ENCODE measurements at regions not wholly inside any gene's neighbourhood (a gene's known extent, or its start where the extent isn't known, plus 50 kb on each side); places are given as distances from the start of the nearest gene placed in this dataset.

DNA sequence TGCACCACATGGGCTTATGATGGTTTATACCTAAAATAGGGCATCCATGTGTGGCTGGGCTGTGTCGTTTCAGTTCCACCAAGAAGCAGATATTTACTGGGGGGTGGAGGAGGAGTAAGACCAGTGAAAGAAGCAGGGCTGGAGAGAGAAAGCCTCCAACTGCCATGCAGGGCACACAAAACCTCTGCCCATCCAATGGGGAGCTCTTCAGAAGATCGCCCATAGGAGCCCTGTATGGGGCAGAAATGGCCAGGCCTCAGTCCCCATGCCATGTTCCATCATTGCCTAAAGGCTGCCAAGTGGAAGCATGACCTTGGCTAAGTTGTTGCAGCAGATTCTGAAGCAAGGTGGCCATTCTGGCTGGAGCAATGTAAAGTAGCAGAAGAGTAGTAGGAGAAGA is 277.0 kb downstream of the MEX3B start:
- TF ChIP-seq ZFX (IDR thresholded peaks at IDR 0.05), result no peak
- TF ChIP-seq, protein P1, sequence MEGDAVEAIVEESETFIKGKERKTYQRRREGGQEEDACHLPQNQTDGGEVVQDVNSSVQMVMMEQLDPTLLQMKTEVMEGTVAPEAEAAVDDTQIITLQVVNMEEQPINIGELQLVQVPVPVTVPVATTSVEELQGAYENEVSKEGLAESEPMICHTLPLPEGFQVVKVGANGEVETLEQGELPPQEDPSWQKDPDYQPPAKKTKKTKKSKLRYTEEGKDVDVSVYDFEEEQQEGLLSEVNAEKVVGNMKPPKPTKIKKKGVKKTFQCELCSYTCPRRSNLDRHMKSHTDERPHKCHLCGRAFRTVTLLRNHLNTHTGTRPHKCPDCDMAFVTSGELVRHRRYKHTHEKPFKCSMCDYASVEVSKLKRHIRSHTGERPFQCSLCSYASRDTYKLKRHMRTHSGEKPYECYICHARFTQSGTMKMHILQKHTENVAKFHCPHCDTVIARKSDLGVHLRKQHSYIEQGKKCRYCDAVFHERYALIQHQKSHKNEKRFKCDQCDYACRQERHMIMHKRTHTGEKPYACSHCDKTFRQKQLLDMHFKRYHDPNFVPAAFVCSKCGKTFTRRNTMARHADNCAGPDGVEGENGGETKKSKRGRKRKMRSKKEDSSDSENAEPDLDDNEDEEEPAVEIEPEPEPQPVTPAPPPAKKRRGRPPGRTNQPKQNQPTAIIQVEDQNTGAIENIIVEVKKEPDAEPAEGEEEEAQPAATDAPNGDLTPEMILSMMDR (conservative IDR thresholded peaks at IDR 0.05), result no peak
- H3K27ac ChIP-seq, result no peak overlapping the region

GRCh38 chr15:81766829-81767475 is 278.9 kb downstream of the MEX3B start:
- TF ChIP-seq ZFX (IDR thresholded peaks at IDR 0.05), result no peak
- TF ChIP-seq, protein P1 (conservative IDR thresholded peaks at IDR 0.05), result no peak
- no peak overlapping the region for H3K27ac ChIP-seq

DNA sequence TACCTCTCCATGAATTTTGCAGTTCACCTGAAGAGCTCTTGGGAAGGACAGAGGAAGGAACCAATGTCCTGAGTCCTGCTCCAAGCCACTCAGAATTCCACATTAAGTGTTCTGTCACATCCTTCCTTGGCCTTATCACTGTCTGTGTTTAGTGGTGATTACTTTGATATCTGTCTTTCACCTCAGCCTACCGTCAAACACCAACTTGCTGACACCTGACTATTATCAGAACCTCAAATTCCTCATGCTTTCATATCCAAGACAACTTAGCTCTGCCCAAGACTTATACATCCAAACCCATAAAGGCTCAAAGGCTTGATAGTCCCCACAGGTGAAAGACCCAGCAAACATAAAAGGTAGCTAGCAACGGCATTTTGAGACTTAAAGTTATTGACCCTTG is 280.0 kb downstream of the MEX3B start:
- TF ChIP-seq, protein P1 (conservative IDR thresholded peaks at IDR 0.05), result no peak
- no peak for TF ChIP-seq ZFX (IDR thresholded peaks at IDR 0.05)
- H3K27ac ChIP-seq, result no peak overlapping the region

- TF ChIP-seq ZFX (IDR thresholded peaks at IDR 0.05), result no peak
- TF ChIP-seq, protein P1 (conservative IDR thresholded peaks at IDR 0.05), result no peak
Observed at GRCh38 chr15:81763304-81763703, 282.5 kb downstream of the MEX3B start.

DNA sequence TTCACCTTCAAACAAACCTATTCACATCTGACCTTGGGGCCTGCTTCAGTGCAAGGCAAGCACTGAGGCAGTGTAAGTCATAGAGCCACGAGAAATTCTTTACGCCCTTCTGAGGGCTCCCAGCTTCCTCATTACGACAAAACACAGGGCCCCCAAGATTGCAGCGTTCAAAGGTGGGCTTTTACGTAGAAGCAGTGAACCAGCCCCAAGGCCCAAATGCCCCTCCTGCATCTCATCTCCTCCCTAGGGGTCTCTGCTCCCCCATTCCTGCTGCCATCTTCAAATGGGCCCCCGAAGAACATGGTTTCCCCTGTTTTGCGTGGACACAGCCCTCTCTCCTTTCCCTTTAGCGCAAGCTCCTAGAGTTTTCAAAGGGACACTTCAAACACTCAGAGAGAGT is 285.1 kb downstream of the MEX3B start:
- TF ChIP-seq, protein P1 (conservative IDR thresholded peaks at IDR 0.05), result no peak
- TF ChIP-seq ZFX (IDR thresholded peaks at IDR 0.05), result no peak
- H3K27ac ChIP-seq, result no peak overlapping the region

More at GRCh38 chr15:81763304-81763703, 282.5 kb downstream of the MEX3B start:
- H3K27ac ChIP-seq, result no peak overlapping the region

DNA sequence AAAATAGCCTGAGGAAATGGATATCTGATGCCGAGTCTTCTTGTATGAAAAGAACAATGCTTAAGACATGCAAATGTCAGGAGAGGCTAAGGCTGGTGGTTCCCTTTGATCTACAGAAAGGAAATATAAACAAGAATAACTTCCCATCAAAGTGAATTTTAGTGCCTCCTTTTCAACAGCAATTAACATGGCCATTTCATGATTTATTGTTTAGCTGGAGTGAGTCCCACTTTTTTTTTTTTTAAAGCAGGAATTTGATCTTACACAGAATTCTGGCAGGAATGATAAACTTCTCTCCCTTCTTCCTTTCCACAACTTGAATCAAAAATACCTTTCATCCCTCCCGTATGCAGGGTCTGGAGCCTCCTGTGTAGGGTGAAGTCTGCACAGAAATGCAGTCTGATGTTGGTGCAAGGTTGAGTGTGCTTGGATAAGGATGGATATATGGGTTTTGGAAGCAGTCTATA is 287.0 kb downstream of the MEX3B start:
- no peak overlapping the region for H3K27ac ChIP-seq
- TF ChIP-seq, protein P1 (conservative IDR thresholded peaks at IDR 0.05), result no peak
- TF ChIP-seq ZFX (IDR thresholded peaks at IDR 0.05), result no peak

DNA sequence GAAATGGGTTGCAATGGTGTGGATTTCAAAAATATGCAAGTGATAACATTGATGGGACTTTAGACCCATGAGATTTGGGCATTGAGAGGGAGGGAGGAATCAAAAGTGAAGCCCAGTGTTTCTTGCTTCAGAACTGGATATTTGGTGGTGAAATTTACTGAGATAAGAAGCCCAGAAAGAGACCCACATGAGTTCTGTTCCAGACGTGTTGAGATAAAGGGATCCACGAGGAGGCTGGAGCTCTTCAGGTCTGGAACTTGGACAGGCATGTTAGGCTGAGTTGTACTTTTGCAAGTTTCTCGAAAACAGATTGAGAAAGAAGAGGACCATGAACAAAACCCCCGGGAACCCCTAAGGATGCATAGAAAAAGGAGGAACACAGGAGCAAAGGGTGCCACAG is 290.2 kb downstream of the MEX3B start:
- no peak overlapping the region for H3K27ac ChIP-seq
- TF ChIP-seq, protein P1 (conservative IDR thresholded peaks at IDR 0.05), result no peak
- TF ChIP-seq ZFX (IDR thresholded peaks at IDR 0.05), result no peak

Measured in C4-2B (cell line).